Epithelial cell of esophagus (primary cell): ENCODE measurements at regions not wholly inside any gene's neighbourhood (a gene's known extent, or its start where the extent isn't known, plus 50 kb on each side); places are given as distances from the start of the nearest gene placed in this dataset.

ENCODE experiments used
- DNase-seq: peaks from one replicate; pipeline ENCODE4 v3.0.0; 2010; ENCODE audit warnings: low read depth
- H3K4me3 ChIP-seq: 2 replicates; pipeline ENCODE4 v1.5.1; 2011; ENCODE audit warnings: mild to moderate bottlenecking, low read length, control low read depth
- CTCF ChIP-seq: IDR thresholded peaks from 2 replicates; pipeline ENCODE4 v1.5.1; 2011; ENCODE audit warnings: low read depth, mild to moderate bottlenecking, low read length, control low read depth, inconsistent platforms; ENCODE audit not compliant: insufficient read depth; ENCODE audit errors: missing control alignments

GRCh38 chr3:5565026-5565425 lies 377.5 kb downstream of the EDEM1 start:
- DNase-seq, result no peak
- no peak overlapping the region for H3K4me3 ChIP-seq
- TF ChIP-seq CTCF, result no peak

GRCh38 chr3:5567113-5567512 lies 379.6 kb downstream of the EDEM1 start:
- TF ChIP-seq CTCF, result no peak
- H3K4me3 ChIP-seq, result no peak overlapping the region
- peak; percentile 15 for DNase-seq

GRCh38 chr3:5568451-5568850 lies 380.9 kb downstream of the EDEM1 start:
- no peak for TF ChIP-seq CTCF
- no peak overlapping the region for H3K4me3 ChIP-seq
- DNase-seq, result peak; percentile 25

GRCh38 chr3:5569152-5569551 lies 381.6 kb downstream of the EDEM1 start:
- DNase-seq, result no peak
- TF ChIP-seq CTCF, result no peak
- H3K4me3 ChIP-seq, result no peak overlapping the region

GRCh38 chr3:5572168-5572567 lies 384.7 kb downstream of the EDEM1 start:
- TF ChIP-seq CTCF, result no peak
- DNase-seq, result no peak
- no peak overlapping the region for H3K4me3 ChIP-seq

GRCh38 chr3:5576277-5577011 lies 388.9 kb downstream of the EDEM1 start:
- DNase-seq, result no peak
- no peak for TF ChIP-seq CTCF

GRCh38 chr3:5579139-5579602 lies 391.7 kb downstream of the EDEM1 start:
- no peak for DNase-seq
- no peak for TF ChIP-seq CTCF
- H3K4me3 ChIP-seq, result no peak overlapping the region

More at GRCh38 chr3:5576277-5577011, 388.9 kb downstream of the EDEM1 start:
- no peak overlapping the region for H3K4me3 ChIP-seq
